PC-3 (cell line): ENCODE measurements at regions not wholly inside any gene's neighbourhood (a gene's known extent, or its start where the extent isn't known, plus 50 kb on each side); places are given as distances from the start of the nearest gene placed in this dataset.

Experiments used
- EZH2phosphoT487 ChIP-seq: fragments of 300-600 bp; sonication (generic); IDR thresholded peaks from 2 replicates; pipeline ENCODE4 v1.6.1; 2018; ENCODE audit warnings: mild to moderate bottlenecking, antibody characterized with exemption, low read length, borderline replicate concordance
- TF ChIP-seq, protein P1 (sequence below): fragments of 300-600 bp; sonication (generic); conservative IDR thresholded peaks from 2 replicates; pipeline ENCODE4 v1.5.1; 2017; ENCODE audit warnings: antibody characterized with exemption, low read depth, mild to moderate bottlenecking, low read length

DNA sequence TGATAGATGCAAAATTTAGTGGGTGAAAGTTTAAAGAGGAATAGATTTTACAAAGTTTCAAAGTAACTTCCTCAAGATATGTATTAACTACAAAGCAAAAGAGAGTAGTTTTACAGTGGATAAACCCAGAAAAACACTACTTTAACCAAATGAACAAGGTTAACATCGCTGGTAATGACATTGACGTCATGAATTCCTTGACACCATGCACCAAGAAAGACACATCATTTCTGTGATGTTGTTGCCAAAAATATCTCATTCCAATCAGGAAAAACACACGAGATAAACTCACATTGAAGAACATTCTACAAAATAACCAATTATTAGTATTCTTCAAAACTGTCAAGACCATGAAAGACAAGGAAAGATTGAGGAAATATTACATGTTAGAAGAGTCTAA, 605.6 kb upstream of the SETBP1 start:
- TF ChIP-seq, protein P1, sequence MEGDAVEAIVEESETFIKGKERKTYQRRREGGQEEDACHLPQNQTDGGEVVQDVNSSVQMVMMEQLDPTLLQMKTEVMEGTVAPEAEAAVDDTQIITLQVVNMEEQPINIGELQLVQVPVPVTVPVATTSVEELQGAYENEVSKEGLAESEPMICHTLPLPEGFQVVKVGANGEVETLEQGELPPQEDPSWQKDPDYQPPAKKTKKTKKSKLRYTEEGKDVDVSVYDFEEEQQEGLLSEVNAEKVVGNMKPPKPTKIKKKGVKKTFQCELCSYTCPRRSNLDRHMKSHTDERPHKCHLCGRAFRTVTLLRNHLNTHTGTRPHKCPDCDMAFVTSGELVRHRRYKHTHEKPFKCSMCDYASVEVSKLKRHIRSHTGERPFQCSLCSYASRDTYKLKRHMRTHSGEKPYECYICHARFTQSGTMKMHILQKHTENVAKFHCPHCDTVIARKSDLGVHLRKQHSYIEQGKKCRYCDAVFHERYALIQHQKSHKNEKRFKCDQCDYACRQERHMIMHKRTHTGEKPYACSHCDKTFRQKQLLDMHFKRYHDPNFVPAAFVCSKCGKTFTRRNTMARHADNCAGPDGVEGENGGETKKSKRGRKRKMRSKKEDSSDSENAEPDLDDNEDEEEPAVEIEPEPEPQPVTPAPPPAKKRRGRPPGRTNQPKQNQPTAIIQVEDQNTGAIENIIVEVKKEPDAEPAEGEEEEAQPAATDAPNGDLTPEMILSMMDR: no peak
- no peak for TF ChIP-seq EZH2phosphoT487
